AG04450 (cell line): ENCODE measurements at regions not wholly inside any gene's neighbourhood (a gene's known extent, or its start where the extent isn't known, plus 50 kb on each side); places are given as distances from the start of the nearest gene placed in this dataset.

Experiments
- CTCF ChIA-PET: fragments of 300-600, 350-600 bp; formaldehyde crosslinking; extraction: SDS; loops from one replicate; lab custom pipeline; 2022; ENCODE audit warnings: antibody characterized with exemption, inconsistent platforms; lab: Charles Lee
- POLR2A ChIA-PET: fragments of 350-600 bp; formaldehyde crosslinking; extraction: SDS; loops from one replicate; lab custom pipeline; 2021; ENCODE audit warnings: antibody characterized with exemption, inconsistent platforms; lab: Yijun Ruan, JAX
- DNase-seq: peaks from one replicate; pipeline ENCODE4 v3.0.0-alpha.2; 2011; ENCODE audit warnings: low read depth, low spot score
- H3K27ac ChIP-seq: one replicate; pipeline ENCODE4 v1.5.1; 2012; ENCODE audit warnings: low read depth, low read length, control low read depth
- H3K27me3 ChIP-seq: one replicate; pipeline ENCODE4 v1.6.0; 2012; ENCODE audit warnings: low read length; ENCODE audit not compliant: control insufficient read depth, insufficient read depth
- H3K4me3 ChIP-seq: 2 replicates; pipeline ENCODE4 v1.5.1; 2011; ENCODE audit warnings: mild to moderate bottlenecking, low read depth, low read length, control low read depth
- H3K9me3 ChIP-seq: 2 replicates; pipeline ENCODE4 v1.5.1; 2012; ENCODE audit warnings: low read length; ENCODE audit not compliant: control insufficient read depth, insufficient read depth
- CTCF ChIP-seq: IDR thresholded peaks from 2 replicates; pipeline ENCODE4 v1.5.1; 2011; ENCODE audit warnings: low read depth, low read length, control low read depth, inconsistent platforms

- Histone ChIP-seq H3K27ac (no peak overlapping the region), H3K27me3 (no peaks in the 10 kb centered on the region), H3K4me3 (no peak overlapping the region), H3K9me3 (no peaks in the 10 kb centered on the region)
- TF ChIP-seq CTCF, result no peak
- ChIA-PET POLR2A (no interaction called here), CTCF (no interaction called here)
- no peak for DNase-seq
Observed at GRCh38 chr13:80727321-80727975, 386.5 kb upstream of the SPRY2 start.

GRCh38 chr13:80726868-80727267, 385.9 kb upstream of the SPRY2 start:
- DNase-seq, result no peak
- POLR2A ChIA-PET, result no interaction called here
- CTCF ChIA-PET, result no interaction called here

GRCh38 chr13:80721689-80722088, 380.8 kb upstream of the SPRY2 start:
- ChIA-PET POLR2A (no interaction called here), CTCF (no interaction called here)
- H3K27me3 ChIP-seq, result no peaks in the 10 kb centered on the region
- TF ChIP-seq CTCF, result no peak
- no peaks in the 10 kb centered on the region for H3K9me3 ChIP-seq
- no peak overlapping the region for H3K27ac ChIP-seq
- no peak for DNase-seq
- no peak overlapping the region for H3K4me3 ChIP-seq

More at GRCh38 chr13:80726868-80727267, 385.9 kb upstream of the SPRY2 start:
- Histone ChIP-seq H3K27me3 (no peaks in the 10 kb centered on the region), H3K4me3 (no peak overlapping the region), H3K9me3 (no peaks in the 10 kb centered on the region), H3K27ac (no peak overlapping the region)
- no peak for TF ChIP-seq CTCF

- TF ChIP-seq CTCF, result no peak
- Histone ChIP-seq H3K4me3 (no peak overlapping the region), H3K27me3 (no peaks in the 10 kb centered on the region), H3K9me3 (no peaks in the 10 kb centered on the region), H3K27ac (no peak overlapping the region)
- CTCF ChIA-PET, result no interaction called here
- POLR2A ChIA-PET, result no interaction called here
- no peak for DNase-seq
Observed at GRCh38 chr13:80718970-80719369, 378.0 kb upstream of the SPRY2 start.

GRCh38 chr13:80717776-80718175, 376.9 kb upstream of the SPRY2 start:
- Histone ChIP-seq H3K27me3 (no peaks in the 10 kb centered on the region), H3K4me3 (no peak overlapping the region), H3K27ac (no peak overlapping the region), H3K9me3 (no peaks in the 10 kb centered on the region)
- TF ChIP-seq CTCF, result no peak
- no peak for DNase-seq
- CTCF ChIA-PET, result no interaction called here
- POLR2A ChIA-PET, result no interaction called here
